ENCODE measurements at regions not wholly inside any gene's neighbourhood (a gene's known extent, or its start where the extent isn't known, plus 50 kb on each side); places are given as distances from the start of the nearest gene placed in this dataset.

DNA sequence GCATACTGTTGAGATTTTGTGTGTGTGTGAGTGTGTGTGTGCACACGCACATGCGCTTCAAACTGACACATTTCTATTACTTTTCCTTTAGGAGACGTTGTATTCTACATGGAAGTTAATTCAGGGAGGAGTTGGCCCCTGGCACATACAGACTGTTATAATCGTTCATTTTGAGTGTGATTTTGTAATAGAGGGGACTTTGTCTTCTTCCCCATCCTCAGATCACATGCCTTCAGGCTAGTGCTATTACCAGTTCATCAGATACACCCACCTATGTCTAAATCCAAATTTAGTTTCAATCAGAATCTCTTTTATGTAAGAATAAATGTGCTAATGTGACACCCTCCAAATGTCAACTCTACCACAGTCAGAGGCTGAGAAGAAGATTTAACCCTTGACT, 90.2 kb downstream of the FBXO4 start:
- Histone ChIP-seq H3K27ac (no peak overlapping the region), H3K27me3 (no peaks in the 10 kb centered on the region), H3K4me3 (no peak overlapping the region), H3K4me1 (no peaks in the 10 kb centered on the region), H3K9me3 (no peaks in the 10 kb centered on the region), H3K36me3 (no peaks in the 10 kb centered on the region)
- ATAC-seq (peak in 2 of 4 donors; percentile 38 to 50), DNase-seq (no peak)
- TF ChIP-seq CTCF (IDR thresholded peaks at IDR 0.05) (no peak), POLR2A (IDR thresholded peaks at IDR 0.05) (no peak)
- WGBS (ENCODE audit: insufficient coverage, low coverage, low lambda C conversion rate, missing lambda C conversion rate): 41% methylated on average over 3 of the region's 4 CpGs
- intact Hi-C loops (cut with DNase I): no loop called here

DNA sequence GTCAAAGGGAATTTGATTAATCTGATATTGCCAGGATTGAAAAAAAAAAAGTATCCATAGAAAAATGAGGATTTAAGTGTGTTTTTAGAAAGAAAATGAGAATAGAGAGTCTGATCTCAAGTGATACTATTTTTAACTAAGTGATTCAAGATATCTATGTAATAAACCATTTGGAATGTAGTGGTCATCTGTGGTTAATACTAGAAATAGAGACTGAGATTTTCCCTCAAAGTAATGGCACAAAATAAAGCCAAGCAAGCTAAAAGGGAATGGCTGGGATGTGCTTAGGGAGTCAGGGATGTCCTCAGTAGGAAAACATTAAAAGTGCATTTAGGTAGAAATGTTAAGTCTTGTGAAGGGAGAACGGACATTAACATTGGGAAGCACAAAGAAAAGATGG, 90.6 kb downstream of the FBXO4 start:
- no peak for TF ChIP-seq POLR2A (IDR thresholded peaks at IDR 0.05)
- no peak for TF ChIP-seq CTCF (IDR thresholded peaks at IDR 0.05)
- DNase-seq (no peak), ATAC-seq (no peak)
- H3K9me3 ChIP-seq: no peaks in the 10 kb centered on the region
- H3K27ac ChIP-seq: no peak overlapping the region
- no peak overlapping the region for H3K4me3 ChIP-seq
- no peaks in the 10 kb centered on the region for H3K36me3 ChIP-seq
- no peaks in the 10 kb centered on the region for H3K27me3 ChIP-seq
- H3K4me1 ChIP-seq: no peaks in the 10 kb centered on the region
- intact Hi-C loops (cut with DNase I): no loop called here
- WGBS (ENCODE audit: insufficient coverage, low coverage, low lambda C conversion rate, missing lambda C conversion rate): 73% methylated on average over 1 of the region's 1 CpG

DNA sequence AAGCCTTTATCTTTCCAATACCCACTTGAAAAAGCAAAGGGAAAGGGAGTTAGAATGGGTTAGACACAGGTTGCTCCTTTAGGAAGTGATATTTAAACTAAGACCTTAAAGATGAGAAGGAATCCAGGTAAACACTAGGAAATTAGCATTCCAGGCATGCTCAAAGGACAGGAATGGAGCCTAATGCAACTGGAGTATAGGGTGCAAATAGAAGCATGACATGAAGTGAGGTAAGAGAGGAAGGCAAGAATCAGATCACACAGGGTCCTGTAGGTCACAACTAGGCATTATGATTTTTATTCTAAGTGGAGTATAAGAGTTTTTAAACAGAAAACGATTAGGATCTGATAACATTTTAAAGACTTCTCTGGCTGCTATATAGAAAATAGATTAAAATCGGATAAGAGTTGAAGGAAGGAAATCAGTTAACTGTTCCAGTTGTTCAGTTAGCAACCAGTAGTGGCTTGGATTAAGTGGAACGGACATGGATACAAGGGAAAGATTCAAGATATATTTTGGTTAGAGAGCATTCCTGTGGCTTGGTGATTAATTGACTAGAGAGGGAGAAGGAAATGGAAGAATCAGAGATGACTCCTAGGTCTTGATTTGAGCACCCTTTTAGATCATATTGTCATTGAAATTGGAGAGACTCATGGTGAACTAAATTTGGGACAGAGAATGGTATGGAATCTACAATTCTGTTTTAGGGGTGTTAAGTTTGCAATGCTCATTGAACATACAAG, 95.9 kb downstream of the FBXO4 start:
- Histone ChIP-seq H3K27ac (no peak overlapping the region), H3K36me3 (no peaks in the 10 kb centered on the region), H3K27me3 (no peaks in the 10 kb centered on the region), H3K9me3 (no peaks in the 10 kb centered on the region), H3K4me3 (no peak overlapping the region), H3K4me1 (no peaks in the 10 kb centered on the region)
- TF ChIP-seq CTCF (IDR thresholded peaks at IDR 0.05) (no peak), POLR2A (IDR thresholded peaks at IDR 0.05) (no peak)
- 50% methylated on average over 3 of the region's 3 CpGs for WGBS (ENCODE audit: insufficient coverage, low coverage, low lambda C conversion rate, missing lambda C conversion rate)
- DNase-seq (no peak), ATAC-seq (no peak)
- intact Hi-C loops (cut with DNase I): no loop called here

DNA sequence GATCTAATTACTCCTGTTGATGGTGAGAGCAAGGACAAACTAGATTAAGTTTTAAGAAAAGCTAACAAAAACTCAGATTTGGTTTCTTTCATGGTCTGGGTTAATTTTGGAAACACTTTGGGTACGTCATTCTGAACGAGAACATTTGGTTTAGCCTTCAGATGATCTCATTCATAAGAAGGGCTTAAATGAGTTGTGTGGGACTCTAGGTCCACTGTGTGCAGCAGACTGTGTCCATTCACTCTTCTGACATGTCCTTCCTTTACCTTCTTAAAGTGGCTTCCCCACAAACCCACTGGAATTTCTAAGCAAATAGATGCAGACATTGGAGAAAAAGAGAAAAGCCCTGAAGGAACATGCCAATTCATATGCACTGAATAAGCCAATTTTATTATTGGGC, 96.8 kb downstream of the FBXO4 start:
- intact Hi-C loops (cut with DNase I): no loop called here
- Histone ChIP-seq H3K27me3 (no peaks in the 10 kb centered on the region), H3K27ac (no peak overlapping the region), H3K36me3 (no peaks in the 10 kb centered on the region), H3K4me1 (no peaks in the 10 kb centered on the region), H3K9me3 (no peaks in the 10 kb centered on the region), H3K4me3 (no peak overlapping the region)
- ATAC-seq (no peak), DNase-seq (no peak)
- TF ChIP-seq CTCF (IDR thresholded peaks at IDR 0.05): no peak
- no peak for TF ChIP-seq POLR2A (IDR thresholded peaks at IDR 0.05)
- WGBS (ENCODE audit: insufficient coverage, low coverage, low lambda C conversion rate, missing lambda C conversion rate): 39% methylated on average over 2 of the region's 2 CpGs
